Astrocyte (in vitro differentiated cells and primary cell): ENCODE measurements at regions not wholly inside any gene's neighbourhood (a gene's known extent, or its start where the extent isn't known, plus 50 kb on each side); places are given as distances from the start of the nearest gene placed in this dataset.
A peak's percentile ranks its signal among the peaks of the same experiment; 100 is the strongest.

ENCODE experiments used
- DNase-seq: peaks from one replicate; pipeline ENCODE4 v3.0.0-alpha.2; 2010; ENCODE audit warnings: low read depth
- FAIRE-seq: peaks from 2 replicates; lab custom pipeline; 2011; peaks lifted over from hg19 to GRCh38; lab: Jason Lieb, UNC
- H2AFZ ChIP-seq: 2 replicates; pipeline ENCODE4 v1.6.0; 2012; ENCODE audit warnings: low read depth, low read length, inconsistent platforms
- H3K27ac ChIP-seq: 2 replicates; pipeline ENCODE4 v1.5.1; 2011; ENCODE audit warnings: low read depth, low read length, inconsistent platforms
- H3K27me3 ChIP-seq: 2 replicates; pipeline ENCODE4 v1.6.0; 2011; ENCODE audit warnings: low read length, inconsistent platforms; ENCODE audit not compliant: insufficient read depth
- H3K36me3 ChIP-seq: 2 replicates; pipeline ENCODE4 v1.5.1; 2011; ENCODE audit warnings: low read length, inconsistent platforms; ENCODE audit not compliant: insufficient read depth
- H3K4me1 ChIP-seq: 2 replicates; pipeline ENCODE4 v1.5.1; 2011; ENCODE audit warnings: low read length, inconsistent platforms; ENCODE audit not compliant: insufficient read depth
- H3K4me2 ChIP-seq: 2 replicates; pipeline ENCODE4 v1.6.0; 2012; ENCODE audit warnings: low read length, inconsistent platforms
- H3K4me3 ChIP-seq: 2 replicates; pipeline ENCODE4 v1.5.1; 2011; ENCODE audit warnings: low read depth, mild to moderate bottlenecking, low read length, inconsistent platforms; ENCODE audit not compliant: insufficient read depth
- H3K79me2 ChIP-seq: 2 replicates; pipeline ENCODE4 v1.6.0; 2012; ENCODE audit warnings: mild to moderate bottlenecking, low read length, inconsistent platforms; ENCODE audit not compliant: insufficient read depth
- H3K9ac ChIP-seq: 2 replicates; pipeline ENCODE4 v1.6.0; 2012; ENCODE audit warnings: mild to moderate bottlenecking, low read length, inconsistent platforms
- H3K9me3 ChIP-seq: 2 replicates; pipeline ENCODE4 v1.5.1; 2012; ENCODE audit warnings: low read depth, mild to moderate bottlenecking, low read length, inconsistent platforms; ENCODE audit not compliant: insufficient read depth
- H4K20me1 ChIP-seq: 2 replicates; pipeline ENCODE4 v1.6.0; 2012; ENCODE audit warnings: low read length, inconsistent platforms; ENCODE audit not compliant: insufficient read depth
- H3K27ac Mint-ChIP-seq: one replicate; pipeline ENCODE4 v1.8.0; 2021; ENCODE audit warnings: mild to moderate bottlenecking, mixed read lengths; ENCODE audit not compliant: unreplicated experiment
- H3K27me3 Mint-ChIP-seq: one replicate; pipeline ENCODE4 v1.8.0; 2021; ENCODE audit warnings: low read depth, mixed read lengths; ENCODE audit not compliant: unreplicated experiment
- H3K36me3 Mint-ChIP-seq: one replicate; pipeline ENCODE4 v1.8.0; 2021; ENCODE audit warnings: low read depth, mixed read lengths; ENCODE audit not compliant: unreplicated experiment
- H3K4me1 Mint-ChIP-seq: one replicate; pipeline ENCODE4 v1.8.0; 2021; ENCODE audit warnings: low read depth, mixed read lengths; ENCODE audit not compliant: unreplicated experiment
- H3K4me3 Mint-ChIP-seq: one replicate; pipeline ENCODE4 v1.8.0; 2021; ENCODE audit warnings: mild to moderate bottlenecking, moderate library complexity, mixed read lengths; ENCODE audit not compliant: unreplicated experiment
- H3K9me3 Mint-ChIP-seq: one replicate; pipeline ENCODE4 v1.8.0; 2021; ENCODE audit warnings: mild to moderate bottlenecking, mixed read lengths; ENCODE audit not compliant: unreplicated experiment
- EZH2 ChIP-seq: IDR thresholded peaks from 2 replicates; pipeline ENCODE4 v1.6.1; 2012; ENCODE audit warnings: mild to moderate bottlenecking, low read length, inconsistent platforms; ENCODE audit not compliant: insufficient read depth
- TF ChIP-seq, protein P1 (sequence below): IDR thresholded peaks from 2 replicates; pipeline ENCODE4 v1.5.1; 2011; ENCODE audit warnings: low read depth, mild to moderate bottlenecking, inconsistent platforms, low read length, moderate library complexity; ENCODE audit not compliant: insufficient read depth

DNA sequence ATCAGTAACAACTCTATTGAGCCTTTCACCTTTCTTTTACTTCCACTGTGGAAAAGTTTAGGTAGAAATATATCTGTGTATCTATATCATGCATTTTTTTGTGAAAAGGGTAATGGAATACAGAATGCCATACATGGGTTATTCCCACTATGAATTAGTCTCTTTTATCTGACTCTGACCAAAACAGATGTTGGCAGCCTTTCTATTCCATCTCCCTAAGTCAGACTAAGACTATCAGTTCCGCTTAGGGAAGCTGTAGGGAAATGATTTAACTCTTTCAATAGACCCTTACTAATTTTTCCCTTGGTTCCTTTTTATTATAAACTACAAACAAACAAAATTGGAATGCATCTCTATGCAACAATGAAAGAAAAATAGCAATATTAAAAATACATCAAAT is 92.3 kb upstream of the LEF1 start:
- Mint-ChIP-seq H3K27me3 (peaks cover 15% of the 10 kb centered on the region), H3K27ac (no peak overlapping the region), H3K4me1 (no peaks in the 10 kb centered on the region), H3K9me3 (no peaks in the 10 kb centered on the region), H3K36me3 (peaks cover 2% of the 10 kb centered on the region), H3K4me3 (no peak overlapping the region)
- Histone ChIP-seq H3K4me1 (no peaks in the 10 kb centered on the region), H3K79me2 (no peaks in the 10 kb centered on the region), H3K9ac (no peak overlapping the region), H3K4me2 (no peak overlapping the region), H4K20me1 (no peaks in the 10 kb centered on the region), H3K4me3 (no peak overlapping the region), H3K27ac (no peak overlapping the region), H3K9me3 (no peaks in the 10 kb centered on the region), H3K36me3 (no peaks in the 10 kb centered on the region), H3K27me3 (no peaks in the 10 kb centered on the region), H2AFZ (no peak overlapping the region)
- no peak for TF ChIP-seq EZH2
- TF ChIP-seq, protein P1, sequence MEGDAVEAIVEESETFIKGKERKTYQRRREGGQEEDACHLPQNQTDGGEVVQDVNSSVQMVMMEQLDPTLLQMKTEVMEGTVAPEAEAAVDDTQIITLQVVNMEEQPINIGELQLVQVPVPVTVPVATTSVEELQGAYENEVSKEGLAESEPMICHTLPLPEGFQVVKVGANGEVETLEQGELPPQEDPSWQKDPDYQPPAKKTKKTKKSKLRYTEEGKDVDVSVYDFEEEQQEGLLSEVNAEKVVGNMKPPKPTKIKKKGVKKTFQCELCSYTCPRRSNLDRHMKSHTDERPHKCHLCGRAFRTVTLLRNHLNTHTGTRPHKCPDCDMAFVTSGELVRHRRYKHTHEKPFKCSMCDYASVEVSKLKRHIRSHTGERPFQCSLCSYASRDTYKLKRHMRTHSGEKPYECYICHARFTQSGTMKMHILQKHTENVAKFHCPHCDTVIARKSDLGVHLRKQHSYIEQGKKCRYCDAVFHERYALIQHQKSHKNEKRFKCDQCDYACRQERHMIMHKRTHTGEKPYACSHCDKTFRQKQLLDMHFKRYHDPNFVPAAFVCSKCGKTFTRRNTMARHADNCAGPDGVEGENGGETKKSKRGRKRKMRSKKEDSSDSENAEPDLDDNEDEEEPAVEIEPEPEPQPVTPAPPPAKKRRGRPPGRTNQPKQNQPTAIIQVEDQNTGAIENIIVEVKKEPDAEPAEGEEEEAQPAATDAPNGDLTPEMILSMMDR: no peak
- DNase-seq: no peak
- FAIRE-seq: no peak

DNA sequence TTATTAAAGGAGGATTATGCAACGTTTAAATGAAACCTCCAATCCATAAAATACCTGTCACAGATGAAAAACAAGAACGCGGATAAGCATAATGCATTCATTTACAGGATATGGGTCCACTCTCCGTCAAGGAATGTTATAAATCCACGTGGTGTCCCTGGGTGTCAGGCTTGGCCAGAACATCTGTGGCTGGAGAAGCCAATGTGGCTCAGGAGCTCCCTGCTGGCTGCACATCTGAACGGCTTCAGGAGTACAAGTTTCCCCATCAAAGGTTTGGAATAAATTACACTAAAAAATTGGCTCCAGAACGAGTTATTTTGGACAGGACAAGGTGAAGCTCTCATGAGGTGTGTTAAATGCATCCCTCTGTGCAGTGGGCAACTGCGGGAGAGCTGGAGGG is 87.8 kb upstream of the LEF1 start:
- H3K4me3 Mint-ChIP-seq: no peak overlapping the region
- Histone ChIP-seq H3K9ac (no peak overlapping the region), H4K20me1 (no peaks in the 10 kb centered on the region), H3K36me3 (no peaks in the 10 kb centered on the region), H3K27me3 (no peaks in the 10 kb centered on the region), H3K4me1 (no peaks in the 10 kb centered on the region), H2AFZ (no peak overlapping the region), H3K4me2 (no peak overlapping the region), H3K27ac (no peak overlapping the region), H3K79me2 (no peaks in the 10 kb centered on the region), H3K4me3 (no peak overlapping the region), H3K9me3 (no peaks in the 10 kb centered on the region)
- no peak overlapping the region for H3K27ac Mint-ChIP-seq
- H3K27me3 Mint-ChIP-seq: peaks cover 8% of the 10 kb centered on the region
- H3K4me1 Mint-ChIP-seq: peaks cover 2% of the 10 kb centered on the region
- DNase-seq: no peak
- TF ChIP-seq, protein P1: no peak
- no peak for TF ChIP-seq EZH2
- no peaks in the 10 kb centered on the region for H3K36me3 Mint-ChIP-seq
- no peak for FAIRE-seq
- H3K9me3 Mint-ChIP-seq: no peaks in the 10 kb centered on the region

DNA sequence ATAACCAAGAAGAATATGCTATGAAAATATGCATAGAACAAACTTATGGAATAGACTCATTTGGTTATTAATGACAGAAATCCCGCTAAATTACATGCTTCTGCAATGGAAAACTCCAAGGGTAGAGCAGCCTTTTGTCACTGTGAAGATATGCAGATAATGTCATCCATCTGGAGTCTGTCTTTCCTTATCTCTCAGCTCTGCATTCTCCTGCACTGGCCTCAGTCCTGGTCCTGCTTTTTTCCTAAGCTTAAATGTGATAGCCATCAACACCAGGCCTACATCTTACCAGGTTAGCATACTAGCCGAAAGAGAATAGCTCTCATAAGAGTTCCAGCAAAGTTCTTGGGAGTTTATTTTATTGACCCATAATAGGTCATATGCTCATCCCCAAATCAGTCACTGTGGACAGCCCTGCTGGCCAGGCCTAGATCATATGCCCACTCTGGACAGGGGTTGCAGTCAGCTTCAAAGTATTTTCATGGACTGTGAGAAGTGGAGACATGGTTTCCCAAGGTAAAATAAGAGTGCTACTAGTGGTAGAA is 86.5 kb upstream of the LEF1 start:
- H3K9me3 Mint-ChIP-seq: no peaks in the 10 kb centered on the region
- FAIRE-seq: no peak

More for the DNA sequence above, 86.5 kb upstream of the LEF1 start:
- H3K9ac ChIP-seq: no peak overlapping the region
- H3K4me1 ChIP-seq: no peaks in the 10 kb centered on the region
- H3K27me3 ChIP-seq: no peaks in the 10 kb centered on the region
- no peaks in the 10 kb centered on the region for H3K79me2 ChIP-seq
- no peak for TF ChIP-seq EZH2
- TF ChIP-seq, protein P1: no peak
- no peaks in the 10 kb centered on the region for H4K20me1 ChIP-seq
- H3K4me1 Mint-ChIP-seq: peaks cover 2% of the 10 kb centered on the region
- H3K36me3 ChIP-seq: no peaks in the 10 kb centered on the region
- DNase-seq: peak; percentile 5
- no peaks in the 10 kb centered on the region for H3K36me3 Mint-ChIP-seq
- H3K27ac ChIP-seq: no peak overlapping the region
- H3K4me3 ChIP-seq: no peak overlapping the region
- no peak overlapping the region for H3K27ac Mint-ChIP-seq
- H2AFZ ChIP-seq: no peak overlapping the region
- H3K4me2 ChIP-seq: no peak overlapping the region
- peaks cover 5% of the 10 kb centered on the region for H3K27me3 Mint-ChIP-seq
- H3K9me3 ChIP-seq: no peaks in the 10 kb centered on the region
- H3K4me3 Mint-ChIP-seq: no peak overlapping the region
